GM12878 (cell line): ENCODE measurements at regions not wholly inside any gene's neighbourhood (a gene's known extent, or its start where the extent isn't known, plus 50 kb on each side); places are given as distances from the start of the nearest gene placed in this dataset.

Experiments used
- ATAC-seq: fragments of 200-7000 bp; cut with Tn5 transposase; 3 replicates; pipeline ENCODE4 v1.9.1; 2020; ENCODE audit warnings: mild to moderate bottlenecking, moderate library complexity
- BruUV-seq: library from RNA; stranded (reverse); fragments of 400-500 nt; replicated peaks from 2 replicates; lab custom pipeline; 2021; lab: Mats Ljungman, UMichigan
- CTCF ChIA-PET: fragments of 300-600 bp; sonication (Branson Sonifier 250); formaldehyde crosslinking; extraction: SDS; loops from one replicate; lab custom pipeline; 2021; ENCODE audit warnings: inconsistent platforms; lab: Yijun Ruan, JAX
- POLR2A ChIA-PET: fragments of 350-600 bp; formaldehyde crosslinking; extraction: SDS; loops from one replicate; lab custom pipeline; 2021; ENCODE audit warnings: inconsistent platforms; lab: Charles Lee
- RAD21 ChIA-PET: fragments of 300-600 bp; sonication (Branson Sonifier 250); formaldehyde crosslinking; loops from one replicate; lab custom pipeline; 2023; ENCODE audit warnings: antibody characterized with exemption; ENCODE audit not compliant: unreplicated experiment; lab: Charles Lee
- SMC1A ChIA-PET: fragments of 300-600 bp; sonication (Branson Sonifier 250); formaldehyde crosslinking; loops from one replicate; lab custom pipeline; 2023; ENCODE audit not compliant: unreplicated experiment, uncharacterized antibody; lab: Charles Lee
- DNase-seq: peaks from one replicate; pipeline ENCODE4 v3.0.0-alpha.2; 2011; ENCODE audit warnings: low read depth, low spot score
- FAIRE-seq: peaks from 3 replicates; lab custom pipeline; 2011; peaks lifted over from hg19 to GRCh38; lab: Jason Lieb, UNC
- H2AFZ ChIP-seq: 2 replicates; pipeline ENCODE4 v1.6.0; 2011; ENCODE audit warnings: low read depth, low read length, control low read depth; ENCODE audit not compliant: control insufficient read depth
- H3K27ac ChIP-seq: 2 replicates; pipeline ENCODE4 v1.5.1; 2011; ENCODE audit warnings: control low read depth; ENCODE audit not compliant: control insufficient read depth, insufficient read depth
- H3K27me3 ChIP-seq, 2 experiments: replicated peaks in 1 of 2; 2 replicates each; pipeline versions ENCODE4 v1.6.0 to v1.6.1; 2011; ENCODE audit warnings: low read length in 1 of 2; ENCODE audit not compliant: control insufficient read depth in 2 of 2, insufficient read depth in 2 of 2
- H3K36me3 ChIP-seq, 2 experiments: 2 replicates each; pipeline ENCODE4 v1.5.1; 2011; ENCODE audit warnings: low read length in 1 of 2; ENCODE audit not compliant: control insufficient read depth in 2 of 2, insufficient read depth in 2 of 2
- H3K4me1 ChIP-seq: 2 replicates; pipeline ENCODE4 v1.6.1; 2011; ENCODE audit warnings: mild to moderate bottlenecking, low read length, moderate library complexity, mixed read lengths; ENCODE audit not compliant: control insufficient read depth, insufficient read depth
- H3K4me2 ChIP-seq: 2 replicates; pipeline ENCODE4 v1.6.0; 2011; ENCODE audit warnings: control low read depth; ENCODE audit not compliant: control insufficient read depth, insufficient read depth
- H3K4me3 ChIP-seq: fragments of 200-600 bp; sonication (generic); 2 replicates; pipeline ENCODE4 v1.5.1; 2016
- H3K79me2 ChIP-seq: 2 replicates; pipeline ENCODE4 v1.6.0; 2011; ENCODE audit warnings: low read length; ENCODE audit not compliant: control insufficient read depth, insufficient read depth
- H3K9ac ChIP-seq: 2 replicates; pipeline ENCODE4 v1.8.0; 2011; ENCODE audit warnings: low read length, control low read depth, mixed read lengths; ENCODE audit not compliant: control insufficient read depth, insufficient read depth
- H3K9me3 ChIP-seq: replicated peaks from 3 replicates; pipeline ENCODE4 v1.5.1; 2011; ENCODE audit warnings: mild to moderate bottlenecking, low read length; ENCODE audit not compliant: control insufficient read depth, insufficient read depth
- H4K20me1 ChIP-seq: 2 replicates; pipeline ENCODE4 v1.6.0; 2011; ENCODE audit not compliant: control insufficient read depth, insufficient read depth
- CBFB ChIP-seq: IDR thresholded peaks from 2 replicates; pipeline ENCODE4 v1.6.1; 2016; ENCODE audit warnings: antibody characterized with exemption, low read depth
- E2F4 ChIP-seq: IDR thresholded peaks from 2 replicates; pipeline ENCODE4 v1.6.1; 2012; ENCODE audit warnings: low read depth, low read length, improper control_type of control experiment
- EGR1 ChIP-seq, 2 experiments: IDR thresholded peaks; 1 replicate in 1 of 2; 2 replicates in 1 of 2; pipeline ENCODE4 v1.6.1; 2011 to 2012; ENCODE audit warnings: low read depth in 2 of 2, low read length in 2 of 2, borderline replicate concordance in 1 of 2, mild to moderate bottlenecking in 1 of 2, moderate library complexity in 1 of 2
- EP300 ChIP-seq, 2 experiments: fragments of 150-350 bp in 1 of 2; IDR thresholded peaks; 2 replicates each; pipeline ENCODE4 v1.6.1; 2011 to 2012; ENCODE audit warnings: low read depth in 2 of 2, low read length in 2 of 2, borderline replicate concordance in 1 of 2, improper control_type of control experiment in 1 of 2, inconsistent platforms in 1 of 2; ENCODE audit not compliant: control insufficient read depth in 1 of 2
- FOXK2 ChIP-seq: fragments of 450-650 bp; IDR thresholded peaks from 2 replicates; pipeline ENCODE4 v1.6.1; 2017; ENCODE audit warnings: mild to moderate bottlenecking, moderate library complexity
- HDAC2 ChIP-seq: fragments of 200-600 bp; sonication (generic); IDR thresholded peaks from 2 replicates; pipeline ENCODE4 v1.6.1; 2017
- KAT2A ChIP-seq: conservative IDR thresholded peaks from 2 replicates; pipeline ENCODE4 v1.6.1; 2011; ENCODE audit warnings: low read depth, low read length; ENCODE audit not compliant: control insufficient read depth
- MLLT1 ChIP-seq: fragments of 450-650 bp; IDR thresholded peaks from 2 replicates; pipeline ENCODE4 v1.6.1; 2016; ENCODE audit warnings: mild to moderate bottlenecking
- MYB ChIP-seq: fragments of 150-350 bp; IDR thresholded peaks from 2 replicates; pipeline ENCODE4 v1.6.1; 2014; ENCODE audit warnings: mild to moderate bottlenecking, low read depth, low read length, borderline replicate concordance
- NFYA ChIP-seq: IDR thresholded peaks from 2 replicates; pipeline ENCODE4 v1.6.1; 2011; ENCODE audit warnings: low read depth, mild to moderate bottlenecking, low read length, improper control_type of control experiment, borderline replicate concordance
- NFYB ChIP-seq: IDR thresholded peaks from 2 replicates; pipeline ENCODE4 v1.6.1; 2011; ENCODE audit warnings: low read depth, mild to moderate bottlenecking, low read length, improper control_type of control experiment, moderate library complexity; ENCODE audit not compliant: insufficient read depth
- PBX3 ChIP-seq: IDR thresholded peaks from 2 replicates; pipeline ENCODE4 v1.6.1; 2011; ENCODE audit warnings: mild to moderate bottlenecking, low read depth, low read length, moderate library complexity; ENCODE audit not compliant: insufficient replicate concordance
- SUPT20H ChIP-seq: IDR thresholded peaks from 2 replicates; pipeline ENCODE4 v1.6.1; 2011; ENCODE audit warnings: low read depth, mild to moderate bottlenecking, low read length, moderate library complexity, borderline replicate concordance; ENCODE audit not compliant: control insufficient read depth
- ZNF217 ChIP-seq: fragments of 450-650 bp; IDR thresholded peaks from 2 replicates; pipeline ENCODE4 v1.6.1; 2017; ENCODE audit warnings: antibody characterized with exemption, mild to moderate bottlenecking
- ZNF24 ChIP-seq: fragments of 450-650 bp; IDR thresholded peaks from 2 replicates; pipeline ENCODE4 v1.6.1; 2017; ENCODE audit warnings: antibody characterized with exemption, mild to moderate bottlenecking
- WGBS: methylation state at CpG from one replicate; pipeline ENCODE4 v1.1.6; 2016; ENCODE audit warnings: low lambda C conversion rate; ENCODE audit not compliant: insufficient replicate concordance, insufficient coverage; ENCODE audit errors: missing lambda C conversion rate; 5-methylcytosine and 5-hydroxymethylcytosine counted together
- in situ Hi-C: fragments of 300-500 bp; cut with MboI; formaldehyde crosslinking; loops from 9 replicates; pipeline ENCODE4 v1.14.3; 2018; ENCODE audit warnings: mixed read lengths
- intact Hi-C: fragments of 100-400 bp; cut with micrococcal nuclease; formaldehyde crosslinking; loops from one replicate; pipeline ENCODE4 v1.14.2; 2022; ENCODE audit not compliant: unreplicated experiment

GRCh38 chr1:96144636-96145035 lies 576.9 kb upstream of the PTBP2 start:
- Histone ChIP-seq H3K4me2 (no peak overlapping the region), H3K4me3 (no peak overlapping the region), H3K4me1 (no peaks in the 10 kb centered on the region), H3K27me3 (no peaks in the 10 kb centered on the region), H2AFZ (no peak overlapping the region), H3K9me3 (no peaks in the 10 kb centered on the region), H3K9ac (no peak overlapping the region), H4K20me1 (no peaks in the 10 kb centered on the region), H3K36me3 (no peaks in the 10 kb centered on the region), H3K27ac (no peak overlapping the region), H3K79me2 (no peaks in the 10 kb centered on the region)
- WGBS, result 13% methylated on average over 3 of the region's 3 CpGs
- ChIA-PET POLR2A (no interaction called here), CTCF (interaction anchor here (0.7 kb wide), 2 partner anchors 451 to 930 kb away, joined by 3 read pairs; no protein-coding TSS in a partner anchor), RAD21 (interaction anchor here (0.7 kb wide), 1 partner anchor 40 kb away, joined by 4 read pairs; no protein-coding TSS in a partner anchor), SMC1A (interaction anchor here (1.0 kb wide), 1 partner anchor 8 kb away, joined by 5 read pairs; no protein-coding TSS in a partner anchor)
- in situ Hi-C loops (no loop called here), intact Hi-C loops (no loop called here)
- FAIRE-seq (no peak), ATAC-seq (no peak), DNase-seq (no peak)
- BruUV-seq, result no TSS peak
- TF ChIP-seq CBFB (no peak), NFYB (no peak), KAT2A (no peak), ZNF217 (no peak), SUPT20H (no peak), MYB (no peak), FOXK2 (no peak), HDAC2 (no peak)
- TF ChIP-seq, all 136 proteins: peak for 0

GRCh38 chr1:96145492-96145891 lies 576.1 kb upstream of the PTBP2 start:
- ChIA-PET POLR2A (no interaction called here), SMC1A (interaction anchor here (1.0 kb wide), 1 partner anchor 12 kb away, joined by 3 read pairs; no protein-coding TSS in a partner anchor), RAD21 (no interaction called here), CTCF (no interaction called here)
- Histone ChIP-seq H3K27ac (no peak overlapping the region), H3K9me3 (no peaks in the 10 kb centered on the region), H4K20me1 (no peaks in the 10 kb centered on the region), H3K79me2 (no peaks in the 10 kb centered on the region), H3K4me3 (no peak overlapping the region), H2AFZ (no peak overlapping the region), H3K9ac (no peak overlapping the region), H3K36me3 (no peaks in the 10 kb centered on the region), H3K27me3 (no peaks in the 10 kb centered on the region), H3K4me2 (no peak overlapping the region), H3K4me1 (no peaks in the 10 kb centered on the region)
- no peak for FAIRE-seq
- TF ChIP-seq KAT2A (no peak), EP300 (IDR thresholded peaks at IDR 0.05; ENCODE audit: borderline replicate concordance in 1 of 2, control insufficient read depth in 1 of 2, low read depth in 2 of 2, low read length in 2 of 2) (no peak), ZNF24 (no peak), NFYA (no peak), EGR1 (IDR thresholded peaks at IDR 0.05; ENCODE audit: borderline replicate concordance in 1 of 2, low read depth in 2 of 2, low read length in 2 of 2) (no peak), MLLT1 (no peak), E2F4 (no peak), PBX3 (no peak)
- in situ Hi-C loops, result no loop called here
- ATAC-seq, result no peak
- intact Hi-C loops, result no loop called here
- BruUV-seq, result no TSS peak
- DNase-seq, result no peak
